Lower lobe of right lung (tissue), 2 donors: ENCODE measurements at regions not wholly inside any gene's neighbourhood (a gene's known extent, or its start where the extent isn't known, plus 50 kb on each side); places are given as distances from the start of the nearest gene placed in this dataset.

ENCODE experiments used
- ATAC-seq, 2 donors: fragments of 200-7000 bp; cut with Tn5 transposase; one replicate each; pipeline ENCODE4 v1.9.1; 2020 to 2022; ENCODE audit warnings: mild to moderate bottlenecking in 2 of 2, moderate library complexity in 2 of 2
- DNase-seq: peaks from one replicate; pipeline ENCODE4 v3.0.0-alpha.2; 2020
- H3K27ac ChIP-seq: fragments of 200-600 bp; one replicate; pipeline ENCODE4 v1.8.0; 2022
- H3K27me3 ChIP-seq: fragments of 200-600 bp; one replicate; pipeline ENCODE4 v1.8.0; 2022; ENCODE audit warnings: low read depth
- H3K36me3 ChIP-seq: fragments of 200-600 bp; one replicate; pipeline ENCODE4 v1.8.0; 2022; ENCODE audit warnings: mild to moderate bottlenecking
- H3K4me1 ChIP-seq: fragments of 200-600 bp; one replicate; pipeline ENCODE4 v1.8.0; 2022
- H3K4me3 ChIP-seq: fragments of 200-600 bp; one replicate; pipeline ENCODE4 v1.8.0; 2022; ENCODE audit warnings: mild to moderate bottlenecking
- H3K9me3 ChIP-seq: fragments of 200-600 bp; one replicate; pipeline ENCODE4 v1.8.0; 2022
- CTCF ChIP-seq: fragments of 200-600 bp; IDR thresholded peaks from one replicate; pipeline ENCODE4 v1.8.0; 2022; ENCODE audit warnings: antibody characterized with exemption, mild to moderate bottlenecking
- intact Hi-C: fragments of 100-400 bp; cut with DNase I; formaldehyde crosslinking; loops from one replicate; pipeline ENCODE4 v1.11.0; 2022
- donor health status: DM: no; HTN: yes; CAD: no; lungs with severe emphysema.

GRCh38 chr18:65227970-65228369 lies 522.8 kb upstream of the CDH7 start:
- no peak for TF ChIP-seq CTCF
- H3K4me1 ChIP-seq = no peaks in the 10 kb centered on the region
- H3K9me3 ChIP-seq = no peaks in the 10 kb centered on the region
- no peaks in the 10 kb centered on the region for H3K36me3 ChIP-seq
- DNase-seq (no peak), ATAC-seq (no peak)
- no peak overlapping the region for H3K4me3 ChIP-seq
- no peak overlapping the region for H3K27ac ChIP-seq
- intact Hi-C loops = no loop called here
- H3K27me3 ChIP-seq = no peaks in the 10 kb centered on the region

GRCh38 chr18:65221736-65222135 lies 529.1 kb upstream of the CDH7 start:
- DNase-seq = no peak
- intact Hi-C loops = no loop called here
- no peak for ATAC-seq
- no peaks in the 10 kb centered on the region for H3K27me3 ChIP-seq
- H3K27ac ChIP-seq = no peak overlapping the region
- H3K9me3 ChIP-seq = no peaks in the 10 kb centered on the region
- no peak overlapping the region for H3K4me3 ChIP-seq
- TF ChIP-seq CTCF = no peak
- H3K36me3 ChIP-seq = no peaks in the 10 kb centered on the region
- H3K4me1 ChIP-seq = no peaks in the 10 kb centered on the region

GRCh38 chr18:65221115-65221514 lies 529.7 kb upstream of the CDH7 start:
- H3K4me3 ChIP-seq = no peak overlapping the region
- TF ChIP-seq CTCF = no peak
- intact Hi-C loops = no loop called here
- H3K9me3 ChIP-seq = no peaks in the 10 kb centered on the region
- no peaks in the 10 kb centered on the region for H3K4me1 ChIP-seq
- no peaks in the 10 kb centered on the region for H3K27me3 ChIP-seq
- DNase-seq (no peak), ATAC-seq (no peak)
- H3K36me3 ChIP-seq = no peaks in the 10 kb centered on the region
- H3K27ac ChIP-seq = no peak overlapping the region

- no peak for TF ChIP-seq CTCF
- ATAC-seq (no peak), DNase-seq (no peak)
- Histone ChIP-seq H3K4me1 (no peaks in the 10 kb centered on the region), H3K9me3 (no peaks in the 10 kb centered on the region), H3K4me3 (no peak overlapping the region), H3K27me3 (no peaks in the 10 kb centered on the region), H3K27ac (no peak overlapping the region), H3K36me3 (no peaks in the 10 kb centered on the region)
- intact Hi-C loops = no loop called here
These were observed 534.8 kb upstream of the CDH7 start for GRCh38 chr18:65215865-65216466.

- no peaks in the 10 kb centered on the region for H3K4me1 ChIP-seq
- intact Hi-C loops = no loop called here
- DNase-seq (no peak), ATAC-seq (no peak)
- no peaks in the 10 kb centered on the region for H3K9me3 ChIP-seq
- TF ChIP-seq CTCF = no peak
- no peak overlapping the region for H3K27ac ChIP-seq
- H3K27me3 ChIP-seq = no peaks in the 10 kb centered on the region
- no peak overlapping the region for H3K4me3 ChIP-seq
- no peaks in the 10 kb centered on the region for H3K36me3 ChIP-seq
These were observed 536.4 kb upstream of the CDH7 start for GRCh38 chr18:65214456-65214855.
